HL-60/S4 (cell line): ENCODE measurements at regions not wholly inside any gene's neighbourhood (a gene's known extent, or its start where the extent isn't known, plus 50 kb on each side); places are given as distances from the start of the nearest gene placed in this dataset.
"Not testable (repeated sequence)": the region's sequence is repeated elsewhere in the genome, so short reads cannot be mapped to it uniquely, and the experiment has no call there.

Experiments
- in situ Hi-C: fragments of 300-500 bp; cut with MboI; formaldehyde crosslinking; loops from 2 replicates; pipeline ENCODE4 v1.14.3; 2022; ENCODE audit warnings: low sequenced_read_pairs

- in situ Hi-C loops: no loop called here
Measured at GRCh38 chr5:158456241-158456640, 597.3 kb upstream of the CLINT1 start.

GRCh38 chr5:158451993-158452672 is 593.2 kb upstream of the CLINT1 start:
- in situ Hi-C loops: no loop called here

- in situ Hi-C loops: no loop called here
Measured at GRCh38 chr5:158451203-158451992, 592.5 kb upstream of the CLINT1 start.

- in situ Hi-C loops: no loop called here
Measured at GRCh38 chr5:158450751-158451171, 591.8 kb upstream of the CLINT1 start.

GRCh38 chr5:158446761-158447160 is 587.8 kb upstream of the CLINT1 start:
- in situ Hi-C loops: not testable (repeated sequence)

GRCh38 chr5:158439204-158439603 is 580.3 kb upstream of the CLINT1 start:
- in situ Hi-C loops: not testable (repeated sequence)

- in situ Hi-C loops: no loop called here
Measured at GRCh38 chr5:158436271-158437065, 577.5 kb upstream of the CLINT1 start.

GRCh38 chr5:158435161-158435616 is 576.2 kb upstream of the CLINT1 start:
- in situ Hi-C loops: no loop called here

- in situ Hi-C loops: no loop called here
Measured at GRCh38 chr5:158434749-158435148, 575.8 kb upstream of the CLINT1 start.

GRCh38 chr5:158433634-158434033 is 574.7 kb upstream of the CLINT1 start:
- in situ Hi-C loops: no loop called here

- in situ Hi-C loops: no loop called here
Measured at GRCh38 chr5:158431369-158432029, 572.6 kb upstream of the CLINT1 start.

GRCh38 chr5:158430798-158431167 is 571.8 kb upstream of the CLINT1 start:
- in situ Hi-C loops: no loop called here

- in situ Hi-C loops: no loop called here
Measured at GRCh38 chr5:158430166-158430797, 571.3 kb upstream of the CLINT1 start.

GRCh38 chr5:158429564-158429963 is 570.6 kb upstream of the CLINT1 start:
- in situ Hi-C loops: no loop called here

GRCh38 chr5:158423623-158424200 is 564.8 kb upstream of the CLINT1 start:
- in situ Hi-C loops: no loop called here

- in situ Hi-C loops: no loop called here
Measured at GRCh38 chr5:158422653-158423515, 563.9 kb upstream of the CLINT1 start.

- in situ Hi-C loops: no loop called here
Measured at GRCh38 chr5:158421319-158421718, 562.4 kb upstream of the CLINT1 start.

GRCh38 chr5:158419186-158419585 is 560.2 kb upstream of the CLINT1 start:
- in situ Hi-C loops: no loop called here

- in situ Hi-C loops: no loop called here
Measured at GRCh38 chr5:158414780-158415179, 555.8 kb upstream of the CLINT1 start.
